ENCODE measurements at regions not wholly inside any gene's neighbourhood (a gene's known extent, or its start where the extent isn't known, plus 50 kb on each side); places are given as distances from the start of the nearest gene placed in this dataset.

- no peaks in the 10 kb centered on the region for H3K9me3 ChIP-seq (ENCODE audit: control insufficient read depth, insufficient read depth, low read depth, low read length)
- H3K4me2 ChIP-seq (ENCODE audit: extremely low read depth, insufficient read depth, low read length), result peak overlapping the region; percentile 59
- H3K27me3 ChIP-seq (ENCODE audit: control insufficient read depth, insufficient read depth, low read length), result peaks cover 20% of the 10 kb centered on the region
- H3K36me3 ChIP-seq (ENCODE audit: control insufficient read depth, insufficient read depth, low read length), result no peaks in the 10 kb centered on the region
- no peak overlapping the region for H3K9ac ChIP-seq (ENCODE audit: insufficient read depth, low read length)
- no peak for DNase-seq (ENCODE audit: low read depth in 2 of 2)
- TF ChIP-seq, protein P1, sequence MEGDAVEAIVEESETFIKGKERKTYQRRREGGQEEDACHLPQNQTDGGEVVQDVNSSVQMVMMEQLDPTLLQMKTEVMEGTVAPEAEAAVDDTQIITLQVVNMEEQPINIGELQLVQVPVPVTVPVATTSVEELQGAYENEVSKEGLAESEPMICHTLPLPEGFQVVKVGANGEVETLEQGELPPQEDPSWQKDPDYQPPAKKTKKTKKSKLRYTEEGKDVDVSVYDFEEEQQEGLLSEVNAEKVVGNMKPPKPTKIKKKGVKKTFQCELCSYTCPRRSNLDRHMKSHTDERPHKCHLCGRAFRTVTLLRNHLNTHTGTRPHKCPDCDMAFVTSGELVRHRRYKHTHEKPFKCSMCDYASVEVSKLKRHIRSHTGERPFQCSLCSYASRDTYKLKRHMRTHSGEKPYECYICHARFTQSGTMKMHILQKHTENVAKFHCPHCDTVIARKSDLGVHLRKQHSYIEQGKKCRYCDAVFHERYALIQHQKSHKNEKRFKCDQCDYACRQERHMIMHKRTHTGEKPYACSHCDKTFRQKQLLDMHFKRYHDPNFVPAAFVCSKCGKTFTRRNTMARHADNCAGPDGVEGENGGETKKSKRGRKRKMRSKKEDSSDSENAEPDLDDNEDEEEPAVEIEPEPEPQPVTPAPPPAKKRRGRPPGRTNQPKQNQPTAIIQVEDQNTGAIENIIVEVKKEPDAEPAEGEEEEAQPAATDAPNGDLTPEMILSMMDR (conservative IDR thresholded peaks at IDR 0.05 in 1 of 2, IDR thresholded peaks at IDR 0.05 in 1 of 2; ENCODE audit: low read depth in 1 of 2, low read length in 2 of 2), result no peak
- TF ChIP-seq EZH2 (IDR thresholded peaks at IDR 0.05; ENCODE audit: low read length, missing control alignments), result no peak
- no peaks in the 10 kb centered on the region for H3K4me1 ChIP-seq (ENCODE audit: control insufficient read depth, extremely low read depth, insufficient read depth, low read length)
- H3K27ac ChIP-seq (ENCODE audit: insufficient read depth, low read length), result no peak overlapping the region
- no peaks in the 10 kb centered on the region for H4K20me1 ChIP-seq (ENCODE audit: control insufficient read depth, extremely low read depth, insufficient read depth, low read length)
- H3K4me3 ChIP-seq (replicated peaks in 1 of 4; ENCODE audit: control extremely low read depth in 1 of 4, insufficient read depth in 1 of 4, low read depth in 3 of 4, low read length in 4 of 4), result peak overlapping the region in 1 of 4 experiments; percentile 28
- no peaks in the 10 kb centered on the region for H3K79me2 ChIP-seq (ENCODE audit: control insufficient read depth, insufficient read depth, low read length)
- no peak overlapping the region for H2AFZ ChIP-seq (ENCODE audit: low read length)
These were observed 415.0 kb upstream of the ESRRG start for GRCh38 chr1:217138173-217138765.

GRCh38 chr1:217137210-217137881 lies 414.1 kb upstream of the ESRRG start:
- H3K4me1 ChIP-seq (ENCODE audit: control insufficient read depth, extremely low read depth, insufficient read depth, low read length), result no peaks in the 10 kb centered on the region
- H3K9me3 ChIP-seq (ENCODE audit: control insufficient read depth, insufficient read depth, low read depth, low read length), result no peaks in the 10 kb centered on the region
- peaks cover 20% of the 10 kb centered on the region for H3K27me3 ChIP-seq (ENCODE audit: control insufficient read depth, insufficient read depth, low read length)
- DNase-seq (ENCODE audit: low read depth in 2 of 2), result no peak
- H3K4me2 ChIP-seq (ENCODE audit: extremely low read depth, insufficient read depth, low read length), result peak overlapping the region; percentile 25
- TF ChIP-seq EZH2 (IDR thresholded peaks at IDR 0.05; ENCODE audit: low read length, missing control alignments), result no peak
- TF ChIP-seq, protein P1 (conservative IDR thresholded peaks at IDR 0.05 in 1 of 2, IDR thresholded peaks at IDR 0.05 in 1 of 2; ENCODE audit: low read depth in 1 of 2, low read length in 2 of 2), result no peak
- H3K9ac ChIP-seq (ENCODE audit: insufficient read depth, low read length), result no peak overlapping the region
- H3K36me3 ChIP-seq (ENCODE audit: control insufficient read depth, insufficient read depth, low read length), result no peaks in the 10 kb centered on the region
- no peak overlapping the region for H3K27ac ChIP-seq (ENCODE audit: insufficient read depth, low read length)
- no peak overlapping the region for H2AFZ ChIP-seq (ENCODE audit: low read length)
- no peak overlapping the region for H3K4me3 ChIP-seq (replicated peaks in 1 of 4; ENCODE audit: control extremely low read depth in 1 of 4, insufficient read depth in 1 of 4, low read depth in 3 of 4, low read length in 4 of 4)
- H4K20me1 ChIP-seq (ENCODE audit: control insufficient read depth, extremely low read depth, insufficient read depth, low read length), result no peaks in the 10 kb centered on the region
- no peaks in the 10 kb centered on the region for H3K79me2 ChIP-seq (ENCODE audit: control insufficient read depth, insufficient read depth, low read length)

- Histone ChIP-seq H3K79me2 (ENCODE audit: control insufficient read depth, insufficient read depth, low read length) (no peaks in the 10 kb centered on the region), H3K27ac (ENCODE audit: insufficient read depth, low read length) (no peak overlapping the region), H3K9ac (ENCODE audit: insufficient read depth, low read length) (no peak overlapping the region), H3K4me2 (ENCODE audit: extremely low read depth, insufficient read depth, low read length) (no peak overlapping the region), H2AFZ (ENCODE audit: low read length) (no peak overlapping the region), H4K20me1 (ENCODE audit: control insufficient read depth, extremely low read depth, insufficient read depth, low read length) (no peaks in the 10 kb centered on the region), H3K9me3 (ENCODE audit: control insufficient read depth, insufficient read depth, low read depth, low read length) (no peaks in the 10 kb centered on the region), H3K36me3 (ENCODE audit: control insufficient read depth, insufficient read depth, low read length) (no peaks in the 10 kb centered on the region), H3K4me1 (ENCODE audit: control insufficient read depth, extremely low read depth, insufficient read depth, low read length) (no peaks in the 10 kb centered on the region), H3K4me3 (replicated peaks in 1 of 4; ENCODE audit: control extremely low read depth in 1 of 4, insufficient read depth in 1 of 4, low read depth in 3 of 4, low read length in 4 of 4) (no peak overlapping the region), H3K27me3 (ENCODE audit: control insufficient read depth, insufficient read depth, low read length) (peaks cover 20% of the 10 kb centered on the region)
- no peak for DNase-seq (ENCODE audit: low read depth in 2 of 2)
- no peak for TF ChIP-seq EZH2 (IDR thresholded peaks at IDR 0.05; ENCODE audit: low read length, missing control alignments)
- TF ChIP-seq, protein P1 (conservative IDR thresholded peaks at IDR 0.05 in 1 of 2, IDR thresholded peaks at IDR 0.05 in 1 of 2; ENCODE audit: low read depth in 1 of 2, low read length in 2 of 2), result no peak
These were observed 413.6 kb upstream of the ESRRG start for GRCh38 chr1:217136895-217137205.

Data from fibroblast of lung (primary cell).